Panc1 (cell line): ENCODE measurements at regions not wholly inside any gene's neighbourhood (a gene's known extent, or its start where the extent isn't known, plus 50 kb on each side); places are given as distances from the start of the nearest gene placed in this dataset.

Source experiments
- POLR2AphosphoS5 ChIP-seq: IDR thresholded peaks from 2 replicates; pipeline ENCODE4 v1.6.1; 2012; ENCODE audit warnings: mild to moderate bottlenecking, low read depth, low read length, moderate library complexity
- TCF7L2 ChIP-seq: IDR thresholded peaks from 2 replicates; pipeline ENCODE4 v1.6.1; 2011; ENCODE audit warnings: mild to moderate bottlenecking, low read depth, low read length, inconsistent platforms
- TF ChIP-seq, protein P1 (sequence below): fragments of 450-650 bp; IDR thresholded peaks from 2 replicates; pipeline ENCODE4 v1.5.1; 2017; ENCODE audit warnings: mild to moderate bottlenecking
- TF ChIP-seq, protein P2 (sequence below), 2 experiments: IDR thresholded peaks; 2 replicates each; pipeline ENCODE4 v1.6.1; 2011 to 2012; ENCODE audit warnings: low read depth in 2 of 2, control low read depth in 1 of 2, low read length in 1 of 2, mild to moderate bottlenecking in 1 of 2, moderate library complexity in 1 of 2; ENCODE audit not compliant: insufficient read depth in 1 of 2

GRCh38 chr6:155894262-155894661, 438.6 kb upstream of the NOX3 start:
- TF ChIP-seq, protein P1, sequence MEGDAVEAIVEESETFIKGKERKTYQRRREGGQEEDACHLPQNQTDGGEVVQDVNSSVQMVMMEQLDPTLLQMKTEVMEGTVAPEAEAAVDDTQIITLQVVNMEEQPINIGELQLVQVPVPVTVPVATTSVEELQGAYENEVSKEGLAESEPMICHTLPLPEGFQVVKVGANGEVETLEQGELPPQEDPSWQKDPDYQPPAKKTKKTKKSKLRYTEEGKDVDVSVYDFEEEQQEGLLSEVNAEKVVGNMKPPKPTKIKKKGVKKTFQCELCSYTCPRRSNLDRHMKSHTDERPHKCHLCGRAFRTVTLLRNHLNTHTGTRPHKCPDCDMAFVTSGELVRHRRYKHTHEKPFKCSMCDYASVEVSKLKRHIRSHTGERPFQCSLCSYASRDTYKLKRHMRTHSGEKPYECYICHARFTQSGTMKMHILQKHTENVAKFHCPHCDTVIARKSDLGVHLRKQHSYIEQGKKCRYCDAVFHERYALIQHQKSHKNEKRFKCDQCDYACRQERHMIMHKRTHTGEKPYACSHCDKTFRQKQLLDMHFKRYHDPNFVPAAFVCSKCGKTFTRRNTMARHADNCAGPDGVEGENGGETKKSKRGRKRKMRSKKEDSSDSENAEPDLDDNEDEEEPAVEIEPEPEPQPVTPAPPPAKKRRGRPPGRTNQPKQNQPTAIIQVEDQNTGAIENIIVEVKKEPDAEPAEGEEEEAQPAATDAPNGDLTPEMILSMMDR = no peak
- TF ChIP-seq POLR2AphosphoS5 = no peak
- TF ChIP-seq, protein P2, sequence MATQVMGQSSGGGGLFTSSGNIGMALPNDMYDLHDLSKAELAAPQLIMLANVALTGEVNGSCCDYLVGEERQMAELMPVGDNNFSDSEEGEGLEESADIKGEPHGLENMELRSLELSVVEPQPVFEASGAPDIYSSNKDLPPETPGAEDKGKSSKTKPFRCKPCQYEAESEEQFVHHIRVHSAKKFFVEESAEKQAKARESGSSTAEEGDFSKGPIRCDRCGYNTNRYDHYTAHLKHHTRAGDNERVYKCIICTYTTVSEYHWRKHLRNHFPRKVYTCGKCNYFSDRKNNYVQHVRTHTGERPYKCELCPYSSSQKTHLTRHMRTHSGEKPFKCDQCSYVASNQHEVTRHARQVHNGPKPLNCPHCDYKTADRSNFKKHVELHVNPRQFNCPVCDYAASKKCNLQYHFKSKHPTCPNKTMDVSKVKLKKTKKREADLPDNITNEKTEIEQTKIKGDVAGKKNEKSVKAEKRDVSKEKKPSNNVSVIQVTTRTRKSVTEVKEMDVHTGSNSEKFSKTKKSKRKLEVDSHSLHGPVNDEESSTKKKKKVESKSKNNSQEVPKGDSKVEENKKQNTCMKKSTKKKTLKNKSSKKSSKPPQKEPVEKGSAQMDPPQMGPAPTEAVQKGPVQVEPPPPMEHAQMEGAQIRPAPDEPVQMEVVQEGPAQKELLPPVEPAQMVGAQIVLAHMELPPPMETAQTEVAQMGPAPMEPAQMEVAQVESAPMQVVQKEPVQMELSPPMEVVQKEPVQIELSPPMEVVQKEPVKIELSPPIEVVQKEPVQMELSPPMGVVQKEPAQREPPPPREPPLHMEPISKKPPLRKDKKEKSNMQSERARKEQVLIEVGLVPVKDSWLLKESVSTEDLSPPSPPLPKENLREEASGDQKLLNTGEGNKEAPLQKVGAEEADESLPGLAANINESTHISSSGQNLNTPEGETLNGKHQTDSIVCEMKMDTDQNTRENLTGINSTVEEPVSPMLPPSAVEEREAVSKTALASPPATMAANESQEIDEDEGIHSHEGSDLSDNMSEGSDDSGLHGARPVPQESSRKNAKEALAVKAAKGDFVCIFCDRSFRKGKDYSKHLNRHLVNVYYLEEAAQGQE (IDR thresholded peaks at IDR 0.05; ENCODE audit: insufficient read depth in 1 of 2, low read depth in 2 of 2, low read length in 1 of 2) = no peak
- TF ChIP-seq TCF7L2 = no peak
